ENCODE measurements at regions not wholly inside any gene's neighbourhood (a gene's known extent, or its start where the extent isn't known, plus 50 kb on each side); places are given as distances from the start of the nearest gene placed in this dataset.

GRCh38 chr13:53182724-53183123 is 154.1 kb downstream of the OLFM4 start:
- no peak for TF ChIP-seq CTCF (IDR thresholded peaks at IDR 0.05; ENCODE audit: unreplicated experiment)

DNA sequence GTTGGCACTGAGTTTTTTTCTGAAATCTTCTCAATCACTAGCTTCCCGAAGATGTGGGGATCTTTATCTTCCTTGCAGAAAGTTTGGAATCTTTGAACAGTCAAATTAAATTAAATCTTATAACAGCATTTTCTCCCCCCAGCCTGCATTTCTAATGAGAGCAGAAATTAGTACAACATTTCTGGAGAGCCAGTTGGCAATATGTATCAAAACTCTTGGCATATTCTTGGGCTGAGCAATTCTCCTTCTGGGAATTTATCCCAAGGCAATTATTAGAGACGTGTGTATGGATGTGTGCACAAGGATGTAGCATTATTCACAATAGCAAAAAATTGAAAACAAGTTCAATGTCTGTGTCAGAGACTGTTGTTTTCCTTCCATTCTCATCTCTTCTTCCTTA is 159.5 kb downstream of the OLFM4 start:
- Mint-ChIP-seq H3K27me3 (peaks cover 4% of the 10 kb centered on the region), H3K27ac (no peak overlapping the region), H3K9me3 (ENCODE audit: low read depth) (peaks cover 7% of the 10 kb centered on the region), H3K4me1 (ENCODE audit: low read depth) (no peaks in the 10 kb centered on the region), H3K4me3 (ENCODE audit: low read depth) (no peak overlapping the region), H3K36me3 (ENCODE audit: insufficient read depth) (no peaks in the 10 kb centered on the region)
- no peak for DNase-seq (ENCODE audit: low spot score, unreplicated experiment)
- no peak for TF ChIP-seq CTCF (IDR thresholded peaks at IDR 0.05; ENCODE audit: unreplicated experiment)

More at GRCh38 chr13:53182724-53183123, 154.1 kb downstream of the OLFM4 start:
- H3K4me3 Mint-ChIP-seq (ENCODE audit: low read depth): no peak overlapping the region
- no peaks in the 10 kb centered on the region for H3K27me3 Mint-ChIP-seq
- H3K27ac Mint-ChIP-seq: no peak overlapping the region
- no peak for DNase-seq (ENCODE audit: low spot score, unreplicated experiment)
- H3K36me3 Mint-ChIP-seq (ENCODE audit: insufficient read depth): no peaks in the 10 kb centered on the region
- H3K4me1 Mint-ChIP-seq (ENCODE audit: low read depth): no peaks in the 10 kb centered on the region
- H3K9me3 Mint-ChIP-seq (ENCODE audit: low read depth): peaks cover 7% of the 10 kb centered on the region

DNA sequence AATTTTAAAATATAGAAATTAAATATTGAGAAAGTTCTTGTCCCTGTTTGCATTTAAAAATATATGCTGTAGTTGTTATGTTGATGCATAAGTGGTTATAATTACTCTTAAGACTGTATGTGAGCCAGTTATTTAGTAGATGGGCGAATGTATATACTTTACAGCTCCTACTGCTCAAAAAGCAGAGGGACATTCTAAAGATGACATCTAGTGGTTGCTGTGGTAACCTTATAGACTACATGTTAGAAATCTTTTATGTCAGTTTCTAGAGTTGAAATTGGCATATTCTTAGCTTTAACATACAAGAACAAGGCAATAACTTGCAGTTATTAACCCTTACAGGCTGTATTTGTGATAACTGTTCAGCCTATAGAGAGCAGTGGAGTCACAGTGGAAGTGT is 160.5 kb downstream of the OLFM4 start:
- H3K9me3 Mint-ChIP-seq (ENCODE audit: low read depth): peaks cover 6% of the 10 kb centered on the region
- no peak overlapping the region for H3K4me3 Mint-ChIP-seq (ENCODE audit: low read depth)
- H3K27ac Mint-ChIP-seq: no peak overlapping the region
- DNase-seq (ENCODE audit: low spot score, unreplicated experiment): no peak
- peaks cover 4% of the 10 kb centered on the region for H3K27me3 Mint-ChIP-seq
- H3K36me3 Mint-ChIP-seq (ENCODE audit: insufficient read depth): no peaks in the 10 kb centered on the region
- no peak for TF ChIP-seq CTCF (IDR thresholded peaks at IDR 0.05; ENCODE audit: unreplicated experiment)
- no peaks in the 10 kb centered on the region for H3K4me1 Mint-ChIP-seq (ENCODE audit: low read depth)

DNA sequence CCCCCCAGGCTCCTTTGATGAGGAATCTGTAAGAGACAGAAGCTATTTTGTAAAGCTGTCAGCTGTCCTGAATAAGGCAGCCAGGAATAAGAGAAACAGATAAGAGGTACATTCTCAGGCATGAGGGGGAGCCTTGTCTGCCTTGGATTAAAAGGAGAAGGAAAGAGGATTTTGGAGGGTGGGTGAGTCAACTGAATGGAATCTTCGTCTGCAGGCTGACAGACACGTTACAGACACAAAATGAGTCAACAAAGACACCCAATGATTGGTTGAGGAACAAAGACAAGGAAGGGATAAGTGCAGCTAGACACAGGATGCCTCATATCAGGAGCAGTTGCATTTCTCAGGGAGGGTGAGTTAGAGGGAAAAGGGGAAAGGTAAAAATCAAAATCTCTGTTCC is 162.5 kb downstream of the OLFM4 start:
- Mint-ChIP-seq H3K4me1 (ENCODE audit: low read depth) (no peaks in the 10 kb centered on the region), H3K4me3 (ENCODE audit: low read depth) (no peak overlapping the region), H3K27ac (no peak overlapping the region), H3K9me3 (ENCODE audit: low read depth) (no peaks in the 10 kb centered on the region), H3K36me3 (ENCODE audit: insufficient read depth) (no peaks in the 10 kb centered on the region), H3K27me3 (peaks cover 4% of the 10 kb centered on the region)
- TF ChIP-seq CTCF (IDR thresholded peaks at IDR 0.05; ENCODE audit: unreplicated experiment): no peak
- no peak for DNase-seq (ENCODE audit: low spot score, unreplicated experiment)

DNA sequence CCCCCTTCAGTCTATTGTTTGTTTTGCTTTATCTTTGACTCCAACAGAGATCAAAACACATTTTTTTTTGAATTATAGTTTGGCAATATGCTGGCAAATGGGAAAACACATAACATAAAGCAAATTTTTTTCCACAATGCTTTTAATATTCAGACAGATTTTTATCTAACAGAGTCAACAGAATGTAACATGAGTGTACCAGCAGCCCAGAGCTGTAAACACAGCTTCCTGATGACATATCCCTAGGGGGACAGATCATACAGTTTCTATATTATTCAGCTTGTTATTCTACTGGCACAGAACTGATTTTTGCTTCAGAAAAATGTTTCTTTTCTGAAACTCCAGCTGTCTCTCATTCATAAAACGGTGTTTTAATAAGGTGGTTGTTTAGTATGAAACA is 168.8 kb downstream of the OLFM4 start:
- Mint-ChIP-seq H3K4me1 (ENCODE audit: low read depth) (no peaks in the 10 kb centered on the region), H3K9me3 (ENCODE audit: low read depth) (no peaks in the 10 kb centered on the region), H3K27me3 (peaks cover 28% of the 10 kb centered on the region), H3K4me3 (ENCODE audit: low read depth) (no peak overlapping the region), H3K36me3 (ENCODE audit: insufficient read depth) (no peaks in the 10 kb centered on the region), H3K27ac (no peak overlapping the region)
- no peak for DNase-seq (ENCODE audit: low spot score, unreplicated experiment)
- TF ChIP-seq CTCF (IDR thresholded peaks at IDR 0.05; ENCODE audit: unreplicated experiment): no peak
